B cell (primary cell): ENCODE measurements at regions not wholly inside any gene's neighbourhood (a gene's known extent, or its start where the extent isn't known, plus 50 kb on each side); places are given as distances from the start of the nearest gene placed in this dataset.

Experiments used
- ATAC-seq: fragments of 200-7000 bp; cut with Tn5 transposase; one replicate; pipeline ENCODE4 v1.10.0; 2021; ENCODE audit warnings: low read depth, mild to moderate bottlenecking, moderate number of reproducible peaks, moderate library complexity
- CTCF ChIA-PET: fragments of 350-600 bp; sonication (Branson Sonifier 250); formaldehyde crosslinking; loops from one replicate; lab custom pipeline; 2021; ENCODE audit warnings: antibody characterized with exemption, inconsistent platforms; lab: Charles Lee
- POLR2A ChIA-PET: fragments of 350-600 bp; sonication (Branson Sonifier 250); formaldehyde crosslinking; loops from one replicate; lab custom pipeline; 2021; ENCODE audit warnings: antibody characterized with exemption; lab: Charles Lee
- DNase-seq: peaks from one replicate; pipeline ENCODE4 v3.0.0; 2013
- H2AFZ ChIP-seq: 2 replicates; pipeline ENCODE4 v1.6.1; 2012; ENCODE audit warnings: mild to moderate bottlenecking, low read depth, low read length; ENCODE audit not compliant: insufficient read depth, poor library complexity, severe bottlenecking
- H3K27ac ChIP-seq, 2 donors: 1 replicate in 1 of 2; 2 replicates in 1 of 2; pipeline ENCODE4 v1.5.1; 2012 to 2013; ENCODE audit warnings: low read length in 2 of 2, mild to moderate bottlenecking in 2 of 2, moderate library complexity in 1 of 2
- H3K27me3 ChIP-seq, 4 experiments: fragments of 200-600 bp in 1 of 4; sonication (generic) in 1 of 4; replicated peaks in 1 of 4; 1 replicate in 2 of 4; 2 replicates in 2 of 4; pipeline versions ENCODE4 v1.6.1 to v1.7.0; 2013 to 2016; ENCODE audit warnings: low read length in 3 of 4, mild to moderate bottlenecking in 2 of 4, mixed read lengths in 1 of 4, moderate library complexity in 1 of 4; ENCODE audit not compliant: insufficient read depth in 4 of 4, control insufficient read depth in 3 of 4; ENCODE audit errors: control extremely low read depth in 1 of 4
- H3K36me3 ChIP-seq, 2 experiments: replicated peaks in 1 of 2; 1 replicate in 1 of 2; 2 replicates in 1 of 2; pipeline versions ENCODE4 v1.6.1 to v1.7.1; 2013; ENCODE audit warnings: low read length in 1 of 2; ENCODE audit not compliant: insufficient read depth in 2 of 2, control insufficient read depth in 1 of 2; ENCODE audit errors: control extremely low read depth in 1 of 2, extremely low read depth in 1 of 2
- H3K4me1 ChIP-seq, 2 donors: fragments of 200-600 bp in 1 of 2; sonication (generic) in 1 of 2; 1 replicate in 1 of 2; 2 replicates in 1 of 2; pipeline versions ENCODE4 v1.5.1 to v1.6.1; 2013 to 2017; ENCODE audit warnings: low read length in 2 of 2; ENCODE audit not compliant: control insufficient read depth in 2 of 2, insufficient read depth in 2 of 2
- H3K4me2 ChIP-seq: replicated peaks from 2 replicates; pipeline ENCODE3; 2012; ENCODE audit warnings: mild to moderate bottlenecking, low read depth, low read length; ENCODE audit not compliant: poor library complexity, severe bottlenecking
- H3K4me3 ChIP-seq, 5 experiments: fragments of 200-600 bp in 1 of 5; sonication (generic) in 1 of 5; 1 replicate in 3 of 5; 2 replicates in 2 of 5; pipeline versions ENCODE4 v1.5.1 to v1.7.0; 2011 to 2016; ENCODE audit warnings: low read length in 4 of 5, mild to moderate bottlenecking in 4 of 5, low read depth in 2 of 5, control low read depth in 1 of 5, moderate library complexity in 1 of 5; ENCODE audit not compliant: insufficient read depth in 1 of 5; ENCODE audit errors: control extremely low read depth in 1 of 5, extremely low read depth in 1 of 5
- H3K79me2 ChIP-seq: fragments of 200-600 bp; sonication (generic); one replicate; pipeline ENCODE4 v1.6.0; 2016; ENCODE audit warnings: low read length; ENCODE audit not compliant: control insufficient read depth, insufficient read depth
- H3K9ac ChIP-seq: fragments of 200-600 bp; sonication (generic); 2 replicates; pipeline ENCODE4 v1.6.1; 2017; ENCODE audit warnings: mild to moderate bottlenecking, low read length, moderate library complexity
- H3K9me3 ChIP-seq, 3 donors: one replicate each; pipeline versions ENCODE4 v1.6.1 to v1.7.1; 2013; ENCODE audit warnings: low read length in 2 of 3; ENCODE audit not compliant: control insufficient read depth in 2 of 3, insufficient read depth in 1 of 3; ENCODE audit errors: control extremely low read depth in 1 of 3
- H4K20me1 ChIP-seq: 2 replicates; pipeline ENCODE4 v1.6.0; 2012; ENCODE audit warnings: mild to moderate bottlenecking, low read length; ENCODE audit not compliant: insufficient read depth, control insufficient read depth, poor library complexity, severe bottlenecking
- H3K27ac Mint-ChIP-seq: one replicate; pipeline ENCODE4 v1.8.0; 2021; ENCODE audit warnings: mixed read lengths
- H3K27me3 Mint-ChIP-seq: one replicate; pipeline ENCODE4 v1.8.0; 2021; ENCODE audit warnings: mixed read lengths
- H3K4me1 Mint-ChIP-seq: one replicate; pipeline ENCODE4 v1.8.0; 2021; ENCODE audit warnings: mixed read lengths
- H3K4me3 Mint-ChIP-seq: one replicate; pipeline ENCODE4 v1.8.0; 2021; ENCODE audit warnings: mixed read lengths
- H3K9me3 Mint-ChIP-seq: one replicate; pipeline ENCODE4 v1.8.0; 2022; ENCODE audit warnings: mixed read lengths; ENCODE audit not compliant: insufficient read depth
- EZH2 ChIP-seq: IDR thresholded peaks from 2 replicates; pipeline ENCODE4 v1.6.1; 2012; ENCODE audit warnings: borderline replicate concordance, low read depth, mild to moderate bottlenecking, moderate library complexity, low read length; ENCODE audit not compliant: insufficient read depth, poor library complexity, severe bottlenecking
- WGBS: methylation state at CpG from one replicate; pipeline ENCODE4 v1.1.5; 2013; ENCODE audit warnings: missing lambda C conversion rate; ENCODE audit not compliant: insufficient coverage; 5-methylcytosine and 5-hydroxymethylcytosine counted together
- intact Hi-C: fragments of 100-400 bp; cut with micrococcal nuclease; formaldehyde crosslinking; loops from one replicate; pipeline ENCODE4 v1.10.0; 2022
- TF ChIP-seq, protein P1 (sequence below): fragments of 200-600 bp; IDR thresholded peaks from one replicate; pipeline ENCODE4 v1.8.0; 2022; ENCODE audit warnings: antibody characterized with exemption, mild to moderate bottlenecking

DNA sequence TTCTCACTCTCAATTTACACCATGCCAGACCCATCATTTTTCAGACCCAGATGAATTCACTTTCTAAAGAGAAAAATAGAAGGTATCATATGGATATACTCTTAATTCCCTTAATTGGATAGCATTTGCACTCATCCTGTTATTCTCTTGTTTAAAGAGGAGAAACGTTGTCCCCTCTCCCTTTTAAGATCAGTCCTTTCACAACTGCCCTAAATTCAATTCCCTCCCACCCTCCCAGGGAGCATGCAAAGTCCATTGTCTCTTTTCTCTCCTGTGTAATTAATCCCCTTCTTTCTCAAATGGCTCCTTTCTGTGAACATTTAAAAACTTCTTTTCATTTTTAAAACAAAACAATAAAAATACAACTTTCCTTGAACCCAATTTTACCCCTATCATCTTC, 124.7 kb upstream of the TLL1 start:
- Histone ChIP-seq H3K4me1 (no peaks in the 10 kb centered on the region), H3K4me3 (no peak overlapping the region), H3K79me2 (no peaks in the 10 kb centered on the region), H2AFZ (no peak overlapping the region), H3K27ac (no peak overlapping the region), H3K27me3 (no peaks in the 10 kb centered on the region), H3K9me3 (no peaks in the 10 kb centered on the region), H3K36me3 (no peaks in the 10 kb centered on the region), H3K9ac (no peak overlapping the region), H3K4me2 (no peak overlapping the region), H4K20me1 (no peaks in the 10 kb centered on the region)
- no peaks in the 10 kb centered on the region for H3K4me1 Mint-ChIP-seq
- TF ChIP-seq, protein P1, sequence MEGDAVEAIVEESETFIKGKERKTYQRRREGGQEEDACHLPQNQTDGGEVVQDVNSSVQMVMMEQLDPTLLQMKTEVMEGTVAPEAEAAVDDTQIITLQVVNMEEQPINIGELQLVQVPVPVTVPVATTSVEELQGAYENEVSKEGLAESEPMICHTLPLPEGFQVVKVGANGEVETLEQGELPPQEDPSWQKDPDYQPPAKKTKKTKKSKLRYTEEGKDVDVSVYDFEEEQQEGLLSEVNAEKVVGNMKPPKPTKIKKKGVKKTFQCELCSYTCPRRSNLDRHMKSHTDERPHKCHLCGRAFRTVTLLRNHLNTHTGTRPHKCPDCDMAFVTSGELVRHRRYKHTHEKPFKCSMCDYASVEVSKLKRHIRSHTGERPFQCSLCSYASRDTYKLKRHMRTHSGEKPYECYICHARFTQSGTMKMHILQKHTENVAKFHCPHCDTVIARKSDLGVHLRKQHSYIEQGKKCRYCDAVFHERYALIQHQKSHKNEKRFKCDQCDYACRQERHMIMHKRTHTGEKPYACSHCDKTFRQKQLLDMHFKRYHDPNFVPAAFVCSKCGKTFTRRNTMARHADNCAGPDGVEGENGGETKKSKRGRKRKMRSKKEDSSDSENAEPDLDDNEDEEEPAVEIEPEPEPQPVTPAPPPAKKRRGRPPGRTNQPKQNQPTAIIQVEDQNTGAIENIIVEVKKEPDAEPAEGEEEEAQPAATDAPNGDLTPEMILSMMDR: no peak
- TF ChIP-seq EZH2: no peak
- no peaks in the 10 kb centered on the region for H3K27me3 Mint-ChIP-seq
- ChIA-PET POLR2A (no interaction called here), CTCF (no interaction called here)
- intact Hi-C loops: no loop called here
- no peak overlapping the region for H3K27ac Mint-ChIP-seq
- ATAC-seq: no peak
- no peak for DNase-seq
- WGBS: 100% methylated on average over 1 of the region's 1 CpG
- H3K9me3 Mint-ChIP-seq: no peaks in the 10 kb centered on the region
- no peak overlapping the region for H3K4me3 Mint-ChIP-seq

DNA sequence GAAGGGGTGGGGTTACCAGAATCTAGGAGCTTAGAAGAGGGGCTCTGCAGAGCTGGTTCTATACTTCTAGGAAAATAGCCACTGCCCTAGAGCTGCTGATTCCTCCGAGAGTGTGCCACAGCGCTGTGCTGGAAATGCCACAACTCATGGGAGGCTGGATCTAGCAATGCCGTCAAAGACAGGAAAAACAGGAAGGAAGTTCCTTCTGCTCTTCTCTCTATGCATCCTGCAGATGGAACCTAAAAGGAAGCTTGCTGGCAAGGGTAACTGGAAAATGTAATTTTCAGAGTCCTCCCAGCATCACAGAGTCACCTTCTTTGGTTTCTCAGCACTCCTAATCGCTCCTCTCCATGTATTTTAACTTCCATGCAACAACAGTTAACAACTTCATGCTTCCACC, 121.2 kb upstream of the TLL1 start:
- no peaks in the 10 kb centered on the region for H3K36me3 ChIP-seq
- H3K9me3 Mint-ChIP-seq: no peaks in the 10 kb centered on the region
- ChIA-PET POLR2A (no interaction called here), CTCF (no interaction called here)
- no peaks in the 10 kb centered on the region for H3K27me3 Mint-ChIP-seq
- H2AFZ ChIP-seq: no peak overlapping the region
- no peaks in the 10 kb centered on the region for H3K27me3 ChIP-seq
- H3K27ac Mint-ChIP-seq: no peak overlapping the region
- H3K27ac ChIP-seq: no peak overlapping the region
- H3K4me3 ChIP-seq: no peak overlapping the region
- no peaks in the 10 kb centered on the region for H3K79me2 ChIP-seq
- no peaks in the 10 kb centered on the region for H3K4me1 ChIP-seq
- WGBS: 0% methylated on average over 3 of the region's 4 CpGs
- H3K9ac ChIP-seq: no peak overlapping the region
- no peaks in the 10 kb centered on the region for H4K20me1 ChIP-seq
- intact Hi-C loops: no loop called here
- no peaks in the 10 kb centered on the region for H3K9me3 ChIP-seq
- DNase-seq (no peak), ATAC-seq (no peak)
- H3K4me1 Mint-ChIP-seq: no peaks in the 10 kb centered on the region
- no peak overlapping the region for H3K4me3 Mint-ChIP-seq
- TF ChIP-seq EZH2: no peak
- TF ChIP-seq, protein P1: no peak
- H3K4me2 ChIP-seq: no peak overlapping the region
